ENCODE measurements at regions not wholly inside any gene's neighbourhood (a gene's known extent, or its start where the extent isn't known, plus 50 kb on each side); places are given as distances from the start of the nearest gene placed in this dataset.
"Not testable (repeated sequence)": the region's sequence is repeated elsewhere in the genome, so short reads cannot be mapped to it uniquely, and the experiment has no call there.

DNA sequence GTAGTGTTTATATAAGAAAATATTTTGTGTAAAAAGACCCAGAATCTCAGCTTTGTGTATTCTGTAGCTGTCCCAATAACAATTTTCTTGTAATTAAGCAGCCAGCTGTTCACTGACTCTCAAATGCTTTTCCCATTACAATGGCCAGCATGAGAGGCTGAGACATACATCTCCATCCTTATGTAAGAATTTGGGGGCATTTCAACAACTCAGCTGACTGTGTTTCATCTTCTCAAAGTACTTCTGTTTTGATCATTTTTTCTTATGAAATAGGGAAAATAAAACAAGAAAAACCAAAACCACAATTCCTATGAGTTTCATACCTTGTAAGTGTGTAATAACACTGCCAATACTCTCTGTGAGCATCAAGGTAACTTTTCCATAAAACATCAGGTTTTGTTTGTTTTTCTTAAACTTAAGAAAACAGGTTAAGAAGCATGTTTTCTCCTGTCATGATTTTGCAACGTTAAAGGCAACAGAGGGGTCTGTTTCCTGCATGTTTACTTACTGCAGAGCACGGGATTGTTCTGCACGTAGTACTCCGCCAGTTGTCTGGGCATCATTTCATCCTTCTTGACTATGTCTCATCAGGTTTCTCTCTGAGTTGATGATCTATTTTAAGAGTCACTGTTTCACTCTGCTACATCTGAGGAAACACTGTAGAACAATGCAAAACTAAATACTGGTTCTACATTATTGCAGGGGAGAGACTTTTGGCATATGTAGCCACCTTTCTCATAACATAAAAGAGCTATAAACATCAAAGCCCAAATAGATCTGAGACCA lies 62.9 kb upstream of the CYRIA start:
- Mint-ChIP-seq H3K4me3 (no peak overlapping the region), H3K27ac (no peak overlapping the region)

DNA sequence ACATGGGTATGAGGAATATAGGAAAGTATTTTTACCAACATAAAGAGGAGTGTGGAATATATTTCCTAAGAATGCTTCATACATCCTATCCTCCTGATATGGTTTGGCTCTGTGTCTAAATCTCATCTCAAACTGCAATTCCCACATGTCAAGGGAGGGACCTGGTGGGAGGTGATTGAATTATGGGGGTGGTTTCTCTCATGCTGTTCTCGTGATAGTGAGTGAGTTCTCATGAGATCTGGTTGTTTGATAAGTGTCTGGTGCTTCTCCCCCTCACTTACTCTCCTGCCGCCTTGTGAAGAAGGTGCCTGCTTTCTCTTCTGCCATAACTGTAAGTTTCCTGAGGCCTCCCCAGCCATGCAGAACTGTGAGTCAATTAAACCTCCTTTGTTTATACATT lies 62.2 kb upstream of the CYRIA start:
- H3K9me3 ChIP-seq (ENCODE audit: control insufficient read depth, insufficient read depth, low read length); H3K4me3 ChIP-seq (ENCODE audit: low read length); H3K4me3 Mint-ChIP-seq; H3K27me3 ChIP-seq (ENCODE audit: control insufficient read depth, insufficient read depth, low read length); H3K27ac Mint-ChIP-seq; H3K4me1 ChIP-seq (ENCODE audit: control insufficient read depth, insufficient read depth, low read length); DNase-seq; H3K9me3 Mint-ChIP-seq; H3K4me1 Mint-ChIP-seq; H3K36me3 Mint-ChIP-seq; ATAC-seq; intact Hi-C loops (cut with micrococcal nuclease); H3K36me3 ChIP-seq (ENCODE audit: control insufficient read depth, insufficient read depth, low read length); H3K27ac ChIP-seq (ENCODE audit: low read length): not testable (repeated sequence)
- H3K27me3 Mint-ChIP-seq (ENCODE audit: low read depth in 2 of 2) = peaks cover 15 to 30% of the 10 kb centered on the region in 2 donors
- 100% methylated on average over 1 of the region's 2 CpGs for WGBS (ENCODE audit: insufficient coverage)

More for the DNA sequence above, 62.9 kb upstream of the CYRIA start:
- intact Hi-C loops (cut with micrococcal nuclease) = no loop called here
- Histone ChIP-seq H3K9me3 (ENCODE audit: control insufficient read depth, insufficient read depth, low read length) (no peaks in the 10 kb centered on the region), H3K27ac (ENCODE audit: low read length) (no peak overlapping the region), H3K36me3 (ENCODE audit: control insufficient read depth, insufficient read depth, low read length) (no peaks in the 10 kb centered on the region), H3K27me3 (ENCODE audit: control insufficient read depth, insufficient read depth, low read length) (no peaks in the 10 kb centered on the region), H3K4me1 (ENCODE audit: control insufficient read depth, insufficient read depth, low read length) (no peaks in the 10 kb centered on the region), H3K4me3 (ENCODE audit: low read length) (no peak overlapping the region)
- ATAC-seq = no peak
- Mint-ChIP-seq H3K4me1 (no peaks in the 10 kb centered on the region), H3K9me3 (no peaks in the 10 kb centered on the region), H3K27me3 (ENCODE audit: low read depth in 2 of 2) (peaks cover 20 to 30% of the 10 kb centered on the region in 2 donors), H3K36me3 (no peaks in the 10 kb centered on the region)
- DNase-seq = no peak
- 55% methylated on average over 4 of the region's 4 CpGs for WGBS (ENCODE audit: insufficient coverage)
- TF ChIP-seq, protein P1, sequence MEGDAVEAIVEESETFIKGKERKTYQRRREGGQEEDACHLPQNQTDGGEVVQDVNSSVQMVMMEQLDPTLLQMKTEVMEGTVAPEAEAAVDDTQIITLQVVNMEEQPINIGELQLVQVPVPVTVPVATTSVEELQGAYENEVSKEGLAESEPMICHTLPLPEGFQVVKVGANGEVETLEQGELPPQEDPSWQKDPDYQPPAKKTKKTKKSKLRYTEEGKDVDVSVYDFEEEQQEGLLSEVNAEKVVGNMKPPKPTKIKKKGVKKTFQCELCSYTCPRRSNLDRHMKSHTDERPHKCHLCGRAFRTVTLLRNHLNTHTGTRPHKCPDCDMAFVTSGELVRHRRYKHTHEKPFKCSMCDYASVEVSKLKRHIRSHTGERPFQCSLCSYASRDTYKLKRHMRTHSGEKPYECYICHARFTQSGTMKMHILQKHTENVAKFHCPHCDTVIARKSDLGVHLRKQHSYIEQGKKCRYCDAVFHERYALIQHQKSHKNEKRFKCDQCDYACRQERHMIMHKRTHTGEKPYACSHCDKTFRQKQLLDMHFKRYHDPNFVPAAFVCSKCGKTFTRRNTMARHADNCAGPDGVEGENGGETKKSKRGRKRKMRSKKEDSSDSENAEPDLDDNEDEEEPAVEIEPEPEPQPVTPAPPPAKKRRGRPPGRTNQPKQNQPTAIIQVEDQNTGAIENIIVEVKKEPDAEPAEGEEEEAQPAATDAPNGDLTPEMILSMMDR (IDR thresholded peaks at IDR 0.05) = no peak

DNA sequence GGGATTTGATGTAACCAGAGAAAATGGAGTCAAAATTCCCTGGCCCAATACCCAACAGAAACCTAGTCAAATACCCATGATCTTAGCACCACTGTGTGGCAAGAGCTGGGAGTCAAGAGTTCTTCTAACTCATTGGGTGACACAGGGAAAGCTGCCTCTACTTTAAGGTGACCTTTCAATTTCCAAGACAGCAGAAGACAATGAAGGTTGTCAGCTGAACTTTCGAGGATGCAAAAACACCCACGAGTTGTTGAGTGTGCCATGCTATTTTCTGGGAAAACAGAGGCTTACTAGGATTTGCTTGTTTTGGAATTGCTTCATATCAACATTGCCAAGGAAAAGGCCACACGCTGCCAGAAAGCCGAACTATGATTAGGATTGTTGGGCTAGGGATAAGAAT lies 61.6 kb upstream of the CYRIA start:
- ATAC-seq = no peak
- Mint-ChIP-seq H3K4me3 (no peak overlapping the region), H3K27ac (no peak overlapping the region), H3K36me3 (no peaks in the 10 kb centered on the region), H3K4me1 (no peaks in the 10 kb centered on the region), H3K9me3 (no peaks in the 10 kb centered on the region), H3K27me3 (ENCODE audit: low read depth in 2 of 2) (peaks cover 15 to 30% of the 10 kb centered on the region in 2 donors)
- H3K9me3 ChIP-seq (ENCODE audit: control insufficient read depth, insufficient read depth, low read length) = no peaks in the 10 kb centered on the region
- no peaks in the 10 kb centered on the region for H3K36me3 ChIP-seq (ENCODE audit: control insufficient read depth, insufficient read depth, low read length)
- intact Hi-C loops (cut with micrococcal nuclease) = no loop called here
- no peaks in the 10 kb centered on the region for H3K27me3 ChIP-seq (ENCODE audit: control insufficient read depth, insufficient read depth, low read length)
- no peak for DNase-seq
- no peaks in the 10 kb centered on the region for H3K4me1 ChIP-seq (ENCODE audit: control insufficient read depth, insufficient read depth, low read length)
- WGBS (ENCODE audit: insufficient coverage) = 95% methylated on average over 4 of the region's 4 CpGs
- no peak overlapping the region for H3K27ac ChIP-seq (ENCODE audit: low read length)
- TF ChIP-seq, protein P1 (IDR thresholded peaks at IDR 0.05) = no peak
- H3K4me3 ChIP-seq (ENCODE audit: low read length) = no peak overlapping the region

DNA sequence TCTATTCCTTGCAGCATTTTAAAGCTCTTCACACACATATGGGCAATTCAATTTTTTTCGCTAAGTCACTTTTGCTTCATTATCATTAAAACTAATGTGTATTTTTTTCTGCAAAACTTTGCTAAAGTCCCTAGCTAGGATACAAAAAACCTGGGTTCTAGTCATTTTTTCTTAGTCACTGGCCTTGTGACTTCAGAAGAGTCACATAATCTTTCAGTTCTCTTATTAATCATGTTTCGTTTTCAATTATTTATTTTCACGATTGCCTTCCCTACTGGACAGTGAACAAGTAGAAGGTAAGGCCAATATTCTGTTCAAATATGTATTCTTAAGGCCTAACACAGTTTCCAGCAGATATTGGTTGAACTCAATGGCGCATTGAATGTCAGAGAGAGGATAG lies 60.9 kb upstream of the CYRIA start:
- TF ChIP-seq, protein P1 (IDR thresholded peaks at IDR 0.05) = no peak
- no peaks in the 10 kb centered on the region for H3K4me1 ChIP-seq (ENCODE audit: control insufficient read depth, insufficient read depth, low read length)
- ATAC-seq (no peak), DNase-seq (no peak)
- H3K27me3 ChIP-seq (ENCODE audit: control insufficient read depth, insufficient read depth, low read length) = no peaks in the 10 kb centered on the region
- Mint-ChIP-seq H3K27me3 (ENCODE audit: low read depth in 2 of 2) (peaks cover 15 to 30% of the 10 kb centered on the region in 2 donors), H3K4me3 (no peak overlapping the region), H3K27ac (no peak overlapping the region), H3K4me1 (no peaks in the 10 kb centered on the region), H3K9me3 (no peaks in the 10 kb centered on the region), H3K36me3 (no peaks in the 10 kb centered on the region)
- H3K4me3 ChIP-seq (ENCODE audit: low read length) = no peak overlapping the region
- H3K9me3 ChIP-seq (ENCODE audit: control insufficient read depth, insufficient read depth, low read length) = no peaks in the 10 kb centered on the region
- no peaks in the 10 kb centered on the region for H3K36me3 ChIP-seq (ENCODE audit: control insufficient read depth, insufficient read depth, low read length)
- intact Hi-C loops (cut with micrococcal nuclease) = no loop called here
- WGBS (ENCODE audit: insufficient coverage) = 94% methylated on average over 4 of the region's 4 CpGs
- no peak overlapping the region for H3K27ac ChIP-seq (ENCODE audit: low read length)
